Skeletal muscle tissue (tissue), 3 donors: ENCODE measurements at regions not wholly inside any gene's neighbourhood (a gene's known extent, or its start where the extent isn't known, plus 50 kb on each side); places are given as distances from the start of the nearest gene placed in this dataset.
A peak's percentile ranks its signal among the peaks of the same experiment; 100 is the strongest.

ENCODE experiments used
- H3K27ac ChIP-seq: one replicate; pipeline ENCODE4 v1.7.0; 2013; ENCODE audit warnings: mild to moderate bottlenecking, low read depth, low read length, inconsistent platforms
- H3K27me3 ChIP-seq, 3 donors: one replicate each; pipeline ENCODE4 v1.7.0; 2013; ENCODE audit warnings: low read length in 3 of 3; ENCODE audit not compliant: control insufficient read depth in 3 of 3, insufficient read depth in 3 of 3
- H3K36me3 ChIP-seq, 3 donors: one replicate each; pipeline ENCODE4 v1.7.0; 2013; ENCODE audit warnings: low read length in 3 of 3; ENCODE audit not compliant: control insufficient read depth in 3 of 3, insufficient read depth in 3 of 3
- H3K4me1 ChIP-seq, 3 donors: one replicate each; pipeline ENCODE4 v1.7.0; 2013; ENCODE audit warnings: low read length in 3 of 3, mild to moderate bottlenecking in 3 of 3; ENCODE audit not compliant: control insufficient read depth in 3 of 3, insufficient read depth in 3 of 3
- H3K4me3 ChIP-seq, 3 donors: one replicate each; pipeline ENCODE4 v1.7.0; 2013; ENCODE audit warnings: low read length in 3 of 3
- H3K9ac ChIP-seq, 3 donors: one replicate each; pipeline ENCODE4 v1.7.0; 2013; ENCODE audit warnings: low read length in 3 of 3, mild to moderate bottlenecking in 3 of 3, moderate library complexity in 2 of 3, low read depth in 1 of 3
- H3K9me3 ChIP-seq, 3 donors: one replicate each; pipeline ENCODE4 v1.7.0; 2013; ENCODE audit warnings: low read length in 3 of 3; ENCODE audit not compliant: control insufficient read depth in 3 of 3
- donor health status: Osteomylitis.

GRCh38 chr14:100405760-100406455 lies 82.8 kb downstream of the SLC25A47 start:
- Histone ChIP-seq H3K36me3 (no peaks in the 10 kb centered on the region), H3K4me3 (no peak overlapping the region)

DNA sequence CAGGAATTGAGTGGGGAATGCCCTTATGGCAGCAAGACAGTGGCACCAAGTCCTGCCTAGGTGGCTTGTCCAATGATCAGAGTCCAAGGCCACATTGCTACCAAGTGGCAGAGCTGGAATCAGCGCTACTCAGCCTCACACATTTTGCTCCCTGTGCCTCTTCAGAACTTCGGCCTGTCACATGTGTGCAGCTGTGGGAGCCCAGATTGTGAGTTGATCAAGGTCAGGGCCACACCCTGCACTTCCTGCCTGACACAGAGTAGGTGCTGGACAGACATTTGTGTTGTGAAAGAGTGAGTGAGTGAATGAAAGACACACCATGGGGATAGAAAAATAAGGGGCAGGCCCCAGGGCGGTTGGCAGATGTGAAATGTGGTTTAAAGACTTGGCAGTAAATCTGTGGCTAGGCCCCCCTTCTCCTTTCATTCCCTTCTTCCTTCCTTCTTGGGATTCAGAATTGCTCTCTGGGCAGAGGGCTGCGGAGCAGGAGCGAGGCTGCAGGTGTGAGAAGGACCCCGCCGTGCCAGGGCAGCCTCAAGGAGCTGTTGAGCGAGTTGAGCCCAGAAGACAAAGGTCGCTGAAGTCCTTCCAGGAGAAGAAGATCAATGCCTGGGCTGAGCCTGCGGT lies 83.5 kb downstream of the SLC25A47 start:
- Histone ChIP-seq H3K27ac (no peak overlapping the region), H3K9ac (peak overlapping the region in 1 of 3 donors; percentile 3), H3K27me3 (no peaks in the 10 kb centered on the region), H3K4me3 (no peak overlapping the region), H3K36me3 (no peaks in the 10 kb centered on the region), H3K4me1 (peaks cover 6 to 14% (median 12%) of the 10 kb centered on the region in 3 donors), H3K9me3 (no peaks in the 10 kb centered on the region)

More at GRCh38 chr14:100405760-100406455, 82.8 kb downstream of the SLC25A47 start:
- Histone ChIP-seq H3K9ac (no peak overlapping the region), H3K27ac (no peak overlapping the region), H3K4me1 (peaks cover 6 to 14% (median 12%) of the 10 kb centered on the region in 3 donors), H3K9me3 (no peaks in the 10 kb centered on the region), H3K27me3 (no peaks in the 10 kb centered on the region)

DNA sequence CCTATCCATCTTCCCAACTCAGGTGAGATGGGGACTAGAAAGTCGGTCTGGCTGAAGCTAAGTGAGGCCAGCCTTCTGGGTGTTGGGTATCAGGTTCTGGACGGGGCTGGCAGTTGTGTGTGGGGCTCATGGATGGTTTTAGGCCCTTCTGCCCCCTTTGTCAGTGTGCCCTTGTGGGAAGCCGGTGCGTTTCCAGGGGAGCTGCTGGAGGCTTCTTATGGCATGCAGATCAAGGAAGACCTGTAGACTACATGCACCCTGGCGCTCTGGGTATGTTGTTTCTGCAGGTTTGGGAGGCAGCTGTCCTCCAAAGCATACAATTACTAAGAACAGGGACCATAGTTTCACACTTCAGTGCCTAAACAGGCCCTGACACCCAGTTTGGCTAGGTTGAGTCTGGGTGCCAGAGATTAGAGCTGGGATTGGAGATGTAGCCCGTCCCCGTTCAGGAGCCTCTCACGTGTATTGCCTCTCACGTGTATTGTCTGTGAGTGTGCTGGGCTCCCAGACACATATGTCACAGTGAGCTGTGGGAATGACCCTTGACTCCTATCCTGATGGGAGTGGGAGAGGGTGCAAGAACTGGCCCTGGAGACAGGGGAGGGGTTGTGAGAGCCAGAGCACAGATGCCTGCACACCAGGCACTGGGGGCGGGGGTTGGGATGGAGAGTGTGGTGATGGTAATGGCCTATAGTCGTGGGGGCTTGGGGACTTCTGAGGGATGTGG lies 84.4 kb downstream of the SLC25A47 start:
- Histone ChIP-seq H3K4me3 (no peak overlapping the region), H3K9me3 (no peaks in the 10 kb centered on the region), H3K9ac (no peak overlapping the region)

GRCh38 chr14:100408350-100409002 lies 85.3 kb downstream of the SLC25A47 start:
- Histone ChIP-seq H3K27ac (no peak overlapping the region), H3K9me3 (no peaks in the 10 kb centered on the region), H3K27me3 (no peaks in the 10 kb centered on the region), H3K9ac (no peak overlapping the region), H3K36me3 (no peaks in the 10 kb centered on the region), H3K4me3 (no peak overlapping the region), H3K4me1 (peaks cover 6 to 8% (median 7%) of the 10 kb centered on the region in 3 donors)

More for the DNA sequence above, 84.4 kb downstream of the SLC25A47 start:
- H3K36me3 ChIP-seq, result no peaks in the 10 kb centered on the region
- H3K4me1 ChIP-seq, result peaks cover 6 to 12% (median 10%) of the 10 kb centered on the region in 3 donors
- H3K27me3 ChIP-seq, result no peaks in the 10 kb centered on the region
- no peak overlapping the region for H3K27ac ChIP-seq

- peaks cover 6 to 8% (median 7%) of the 10 kb centered on the region in 3 donors for H3K4me1 ChIP-seq
- no peaks in the 10 kb centered on the region for H3K27me3 ChIP-seq
- H3K9ac ChIP-seq, result no peak overlapping the region
- H3K27ac ChIP-seq, result no peak overlapping the region
- no peaks in the 10 kb centered on the region for H3K36me3 ChIP-seq
- no peak overlapping the region for H3K4me3 ChIP-seq
- no peaks in the 10 kb centered on the region for H3K9me3 ChIP-seq
These were observed 85.8 kb downstream of the SLC25A47 start for GRCh38 chr14:100409003-100409360.

DNA sequence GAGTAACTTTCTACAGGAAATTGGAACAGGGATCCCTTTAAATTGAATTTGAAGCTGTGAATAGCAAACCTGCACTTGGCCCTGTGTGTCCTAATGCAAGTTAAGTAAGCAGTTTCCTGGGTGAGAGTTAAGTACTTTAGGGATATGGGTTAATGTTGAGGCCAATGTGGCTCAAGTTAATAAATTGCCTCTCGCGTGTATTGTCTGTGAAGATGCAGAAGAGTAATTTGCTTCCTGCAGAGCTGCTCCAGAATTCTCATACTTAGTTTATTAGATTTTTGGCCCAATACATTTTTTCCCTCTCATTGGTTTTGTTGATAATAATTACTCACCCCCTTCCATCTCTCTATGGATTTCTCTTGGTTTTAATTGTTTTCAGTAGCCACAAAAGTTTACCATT lies 86.5 kb downstream of the SLC25A47 start:
- Histone ChIP-seq H3K36me3 (no peaks in the 10 kb centered on the region), H3K4me1 (peaks cover 6 to 8% (median 7%) of the 10 kb centered on the region in 3 donors), H3K27ac (no peak overlapping the region), H3K9me3 (no peaks in the 10 kb centered on the region), H3K9ac (no peak overlapping the region), H3K4me3 (no peak overlapping the region), H3K27me3 (no peaks in the 10 kb centered on the region)

- Histone ChIP-seq H3K36me3 (no peaks in the 10 kb centered on the region), H3K4me1 (peaks cover 6 to 8% (median 7%) of the 10 kb centered on the region in 3 donors), H3K27me3 (no peaks in the 10 kb centered on the region), H3K9ac (no peak overlapping the region), H3K9me3 (no peaks in the 10 kb centered on the region), H3K27ac (no peak overlapping the region), H3K4me3 (no peak overlapping the region)
These were observed 87.0 kb downstream of the SLC25A47 start for GRCh38 chr14:100410056-100410565.

DNA sequence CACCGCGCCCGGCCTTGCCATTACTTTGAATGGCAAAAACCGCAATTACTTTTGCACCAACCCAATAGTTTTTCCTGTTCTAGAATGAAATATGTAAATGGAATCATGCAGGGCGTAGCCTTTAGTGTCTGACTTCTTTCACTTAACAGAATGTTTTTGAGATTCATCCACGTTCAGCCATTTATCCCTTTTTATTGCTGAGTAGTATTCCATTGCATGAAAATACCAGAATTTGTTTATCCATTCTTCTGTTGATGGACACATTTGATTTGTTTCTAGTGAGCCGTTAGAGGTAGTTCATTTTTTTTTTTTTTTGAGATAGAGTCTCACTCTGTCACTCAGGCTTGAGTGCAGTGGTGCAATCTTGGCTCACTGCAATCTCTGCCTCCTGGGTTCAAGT lies 90.6 kb downstream of the SLC25A47 start:
- Histone ChIP-seq H3K36me3 (no peaks in the 10 kb centered on the region), H3K27me3 (no peaks in the 10 kb centered on the region), H3K9ac (no peak overlapping the region), H3K4me3 (no peak overlapping the region), H3K27ac (no peak overlapping the region), H3K9me3 (no peaks in the 10 kb centered on the region), H3K4me1 (peaks cover 3 to 4% (median 3%) of the 10 kb centered on the region in 3 donors)

- Histone ChIP-seq H3K36me3 (no peaks in the 10 kb centered on the region), H3K4me3 (no peak overlapping the region)
These were observed 92.1 kb downstream of the SLC25A47 start for GRCh38 chr14:100415226-100415625.

More at GRCh38 chr14:100415226-100415625, 92.1 kb downstream of the SLC25A47 start:
- H3K9ac ChIP-seq, result no peak overlapping the region
- H3K4me1 ChIP-seq, result peaks cover 3 to 4% (median 3%) of the 10 kb centered on the region in 3 donors
- H3K27ac ChIP-seq, result no peak overlapping the region
- no peaks in the 10 kb centered on the region for H3K9me3 ChIP-seq
- no peaks in the 10 kb centered on the region for H3K27me3 ChIP-seq
